Testis (tissue), 2 donors: ENCODE measurements at regions not wholly inside any gene's neighbourhood (a gene's known extent, or its start where the extent isn't known, plus 50 kb on each side); places are given as distances from the start of the nearest gene placed in this dataset.

Experiments
- CTCF ChIP-seq, 3 experiments: fragments of 450-650 bp in 2 of 3; fragments of 200-600 bp in 1 of 3; sonication (generic) in 1 of 3; IDR thresholded peaks; one replicate each; pipeline ENCODE4 v1.5.1; 2016 to 2019; ENCODE audit warnings: antibody characterized with exemption in 3 of 3, mild to moderate bottlenecking in 2 of 3, moderate library complexity in 1 of 3
- POLR2A ChIP-seq: fragments of 450-650 bp; IDR thresholded peaks from one replicate; pipeline ENCODE4 v1.6.1; 2017; ENCODE audit warnings: antibody characterized with exemption, mild to moderate bottlenecking, moderate library complexity

GRCh38 chr6:66900133-66901083 lies 1193.4 kb upstream of the EYS start:
- TF ChIP-seq CTCF (IDR thresholded peaks at IDR 0.05): no peak
- TF ChIP-seq POLR2A: no peak
